Head of caudate nucleus (tissue), 42 donors: ENCODE measurements at regions not wholly inside any gene's neighbourhood (a gene's known extent, or its start where the extent isn't known, plus 50 kb on each side); places are given as distances from the start of the nearest gene placed in this dataset.

ENCODE experiments used
- DNase-seq, 42 donors: peaks; one replicate each; pipeline versions ENCODE4 v3.0.0 to v3.0.0-alpha.2; 2020 to 2021; ENCODE audit warnings: mixed read lengths in 7 of 42
- intact Hi-C: fragments of 100-400 bp; cut with DNase I; formaldehyde crosslinking; loops from one replicate; pipeline ENCODE4 v1.15.0; 2022

GRCh38 chr2:240319855-240320203, 115.6 kb upstream of the GPC1 start:
- intact Hi-C loops: no loop called here
- peak in 3 of 42 donors; percentile 24 to 55 (median 48) for DNase-seq

DNA sequence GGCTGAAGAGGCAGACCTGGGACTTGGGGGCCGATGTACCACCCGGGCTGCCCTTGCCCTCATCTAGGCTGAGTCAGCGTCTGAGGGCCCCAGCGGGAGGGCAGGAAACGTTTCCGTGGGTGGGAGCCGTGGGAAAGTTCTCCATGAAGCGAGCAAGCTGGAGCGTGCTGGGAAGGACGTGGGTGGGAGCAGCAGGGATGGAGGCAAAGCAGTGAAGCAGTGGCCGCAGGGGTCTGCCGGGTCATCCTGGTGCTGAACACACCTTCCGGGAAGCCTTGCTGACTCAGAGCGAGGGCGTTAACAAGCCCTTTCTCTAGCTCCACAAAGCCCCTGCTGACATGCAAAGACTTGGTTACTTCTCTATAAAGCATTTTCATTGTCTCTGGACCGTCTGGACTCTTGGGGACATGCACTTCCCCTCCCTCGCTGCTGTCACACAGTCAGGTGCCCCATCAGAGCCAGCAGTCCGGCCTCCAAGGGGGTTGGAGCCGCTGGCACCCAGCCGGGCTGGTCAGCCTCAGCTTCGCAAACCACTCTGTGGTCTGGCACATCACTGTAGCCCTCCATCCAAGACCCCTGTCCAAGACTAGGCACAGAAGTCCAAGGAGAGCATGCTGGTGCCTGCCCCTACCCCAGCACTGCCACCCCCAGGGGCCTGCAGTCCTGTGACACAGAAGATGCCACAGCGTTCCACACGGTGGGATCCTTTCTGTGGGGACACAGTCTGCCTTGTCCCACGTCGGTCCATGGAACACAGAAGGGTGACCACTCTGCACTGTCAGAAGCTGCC, 115.1 kb upstream of the GPC1 start:
- intact Hi-C loops: no loop called here
- peak in 38 of 42 donors; percentile 33 to 89 (median 68) for DNase-seq

DNA sequence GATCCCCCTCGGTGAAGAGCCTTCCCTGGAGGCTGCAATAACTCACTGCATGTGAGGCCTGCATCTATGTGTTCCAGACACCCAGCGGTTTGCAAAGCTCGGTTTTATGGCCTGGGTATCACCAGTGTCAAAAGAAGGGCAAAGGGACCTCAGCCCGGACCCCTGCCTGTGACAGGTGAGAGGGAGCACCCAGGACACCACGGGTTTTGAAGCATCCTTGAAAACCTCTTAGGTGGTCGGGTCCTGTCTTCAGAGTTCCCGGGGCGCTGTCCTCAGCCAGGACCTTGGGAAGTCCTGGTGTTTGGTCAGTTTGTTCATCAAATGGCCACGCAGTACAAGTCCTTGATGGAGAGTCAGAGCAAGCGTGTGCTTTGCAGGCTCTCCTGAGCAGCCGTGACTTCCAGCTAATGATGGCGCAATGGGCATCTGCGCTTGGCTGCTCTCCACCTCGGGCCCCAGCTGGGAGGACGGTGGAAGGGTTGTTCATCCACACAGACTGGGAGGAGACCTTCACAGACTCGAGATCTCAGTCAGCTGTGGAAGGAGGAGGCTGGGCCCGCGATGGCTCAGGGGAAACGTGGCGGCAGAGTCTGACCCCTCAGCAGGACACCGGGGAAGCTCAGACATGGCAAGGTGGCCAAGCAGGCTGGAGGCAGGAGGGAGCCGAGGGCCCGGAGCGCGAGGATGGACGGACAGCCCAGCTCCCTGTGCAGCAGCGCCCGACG, 113.1 kb upstream of the GPC1 start:
- intact Hi-C loops: no loop called here
- DNase-seq: peak in 4 of 42 donors; percentile 16 to 59 (median 34)

GRCh38 chr2:240322991-240323390, 112.5 kb upstream of the GPC1 start:
- intact Hi-C loops: no loop called here
- peak in 1 of 42 donors; percentile 25 for DNase-seq

- intact Hi-C loops: no loop called here
- DNase-seq: peak in 1 of 42 donors; percentile 22
Observed at GRCh38 chr2:240323601-240324291, 111.7 kb upstream of the GPC1 start.

- intact Hi-C loops: no loop called here
- DNase-seq: peak in 1 of 42 donors; percentile 26
Observed at GRCh38 chr2:240324312-240325015, 111.0 kb upstream of the GPC1 start.

DNA sequence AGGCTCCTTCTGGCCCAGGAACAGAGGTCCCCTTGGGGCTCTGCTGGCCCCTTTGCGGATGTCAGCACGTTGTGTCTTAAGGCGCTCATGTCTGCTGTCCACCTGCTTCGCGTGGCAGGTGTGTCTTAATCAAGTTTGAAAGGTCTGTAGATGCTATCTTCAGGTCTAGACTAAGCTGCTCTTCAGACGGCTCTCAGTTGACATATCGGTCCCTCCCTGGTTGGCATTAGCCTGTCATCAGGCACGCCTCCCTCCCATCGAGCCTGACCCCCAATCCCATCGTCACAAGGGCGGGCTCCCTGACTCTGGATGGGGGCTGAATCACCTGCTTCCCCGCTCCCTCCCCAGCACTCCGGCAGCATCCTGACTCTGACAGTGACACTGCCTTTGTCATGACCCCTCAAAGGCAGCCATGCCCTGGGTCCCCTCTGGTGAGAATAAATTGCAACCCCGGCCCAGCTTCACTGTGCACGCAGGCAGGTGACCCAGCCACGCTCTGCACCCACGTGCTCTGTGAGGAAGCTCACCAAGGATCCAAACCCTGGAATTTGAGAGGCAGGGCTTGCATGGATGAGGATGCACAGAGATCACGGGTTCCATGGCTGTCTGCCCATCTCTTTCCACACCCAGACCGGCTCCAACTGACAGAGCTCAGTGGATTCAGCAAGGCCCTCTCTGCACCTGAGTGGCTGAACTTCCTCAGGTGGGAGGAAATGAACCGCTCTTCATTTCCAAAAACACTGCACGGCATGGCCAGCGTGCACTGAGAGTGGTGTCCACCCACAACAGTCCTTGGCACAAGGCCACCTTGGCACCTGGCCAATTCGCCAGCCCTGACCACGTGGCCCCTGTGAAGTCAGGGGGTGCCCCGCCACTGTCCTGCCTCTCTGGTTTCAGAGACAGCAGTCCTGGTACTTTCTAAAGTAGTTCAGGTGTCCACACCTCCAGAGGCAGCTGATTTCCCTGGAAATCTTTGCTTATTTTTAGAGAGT, 110.2 kb upstream of the GPC1 start:
- intact Hi-C loops: no loop called here
- peak in 40 of 42 donors; percentile 25 to 87 (median 69) for DNase-seq

- peak in 2 of 42 donors; percentile 9 to 16 for DNase-seq
- intact Hi-C loops: no loop called here
Observed at GRCh38 chr2:240326246-240326645, 109.2 kb upstream of the GPC1 start.

DNA sequence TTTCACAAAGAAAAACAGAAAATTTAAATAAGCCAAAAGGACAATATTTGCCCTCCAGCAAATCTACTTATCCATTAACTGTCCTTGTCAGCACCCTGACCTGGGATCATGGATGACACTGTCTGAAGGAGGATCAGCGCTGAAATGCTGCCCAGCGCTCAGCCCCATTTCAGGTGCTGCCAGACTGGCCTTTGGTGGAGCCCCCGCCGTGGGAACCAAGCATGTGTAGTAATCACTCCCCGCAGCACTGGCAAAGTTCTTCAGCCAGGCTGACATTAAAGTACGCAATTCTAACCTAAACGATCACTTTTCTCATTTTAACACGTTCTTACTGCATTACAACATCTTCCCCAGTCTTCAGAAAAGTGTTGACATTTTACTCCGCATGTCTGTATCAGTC, 108.6 kb upstream of the GPC1 start:
- intact Hi-C loops: no loop called here
- DNase-seq: peak in 3 of 42 donors; percentile 3 to 33 (median 16)

DNA sequence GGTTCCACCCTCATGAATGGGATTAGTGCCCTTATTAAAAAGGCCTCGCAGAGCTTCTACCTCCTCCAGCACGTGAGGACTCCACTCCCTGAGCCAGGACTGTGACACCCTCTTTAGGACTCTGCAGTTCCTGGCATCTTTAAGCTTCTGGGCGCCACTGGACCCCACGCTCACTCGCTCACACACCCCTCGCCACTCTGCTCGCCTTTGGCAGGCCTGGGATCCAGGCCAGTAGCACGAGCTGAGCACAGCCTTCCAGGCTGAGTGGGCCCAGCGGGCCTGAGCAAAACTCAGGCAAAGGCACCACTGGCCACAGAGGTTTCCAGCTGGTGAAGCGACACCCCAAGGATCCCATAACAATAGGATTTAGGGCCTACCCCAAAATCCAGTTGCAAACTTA, 107.9 kb upstream of the GPC1 start:
- intact Hi-C loops: no loop called here
- peak in 3 of 42 donors; percentile 5 to 18 (median 8) for DNase-seq

GRCh38 chr2:240328526-240328925, 106.9 kb upstream of the GPC1 start:
- DNase-seq: peak in 2 of 42 donors; percentile 2 to 30

GRCh38 chr2:240329116-240329665, 106.3 kb upstream of the GPC1 start:
- intact Hi-C loops: no loop called here

More at GRCh38 chr2:240328526-240328925, 106.9 kb upstream of the GPC1 start:
- intact Hi-C loops: no loop called here

GRCh38 chr2:240329778-240330177, 105.7 kb upstream of the GPC1 start:
- peak in 1 of 42 donors; percentile 10 for DNase-seq
- intact Hi-C loops: no loop called here

More at GRCh38 chr2:240329116-240329665, 106.3 kb upstream of the GPC1 start:
- DNase-seq: peak in 2 of 42 donors; percentile 9 to 31

DNA sequence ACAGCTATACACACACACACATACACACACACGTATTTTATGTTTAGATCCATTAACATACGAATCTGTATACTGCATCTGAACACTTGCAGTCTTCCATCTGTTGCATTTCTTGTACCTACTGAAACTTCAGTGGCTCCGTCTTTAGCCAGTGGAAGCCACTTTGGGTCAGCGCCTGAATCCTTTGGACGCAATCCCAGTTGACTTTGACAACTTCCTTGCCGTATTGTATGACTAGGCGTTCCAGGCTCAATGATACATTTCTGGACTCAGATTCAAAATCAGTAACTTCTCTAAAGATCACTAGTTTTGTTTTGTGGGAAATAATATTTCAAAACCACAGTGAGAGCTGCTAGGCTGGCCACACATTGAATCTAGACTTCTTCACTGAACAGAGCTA, 101.5 kb upstream of the GPC1 start:
- peak in 3 of 42 donors; percentile 2 to 24 (median 17) for DNase-seq
- intact Hi-C loops: no loop called here

- intact Hi-C loops: no loop called here
- DNase-seq: no peak
Observed at GRCh38 chr2:240335061-240335460, 100.4 kb upstream of the GPC1 start.

DNA sequence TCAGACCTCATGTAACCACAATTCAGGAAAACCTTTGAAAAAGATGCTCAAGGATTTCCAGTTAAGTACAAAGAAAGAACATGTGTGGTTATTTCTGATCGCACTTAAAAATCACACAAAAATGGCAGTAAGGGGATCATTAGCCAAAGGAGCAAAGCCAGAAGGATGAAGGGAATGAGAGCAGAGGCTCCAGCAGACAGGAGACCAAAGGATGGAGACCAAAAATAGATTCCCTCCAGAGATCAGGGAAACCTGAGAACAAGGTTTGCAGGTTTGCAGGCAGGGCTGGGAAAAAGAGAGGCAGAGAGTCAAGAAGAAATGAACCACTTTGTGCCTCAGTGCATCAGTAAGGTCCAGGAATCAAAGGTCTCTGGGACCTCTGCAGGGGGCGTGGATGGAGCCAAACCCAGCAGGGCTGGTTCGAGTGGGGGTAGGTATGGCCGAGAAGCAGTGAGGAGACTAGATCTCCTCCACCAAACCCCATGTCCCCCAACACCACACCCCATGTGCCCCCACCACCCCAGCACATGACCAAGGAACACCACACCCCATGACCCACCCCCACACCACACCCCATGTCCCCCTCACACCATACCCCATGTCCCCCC, 98.5 kb upstream of the GPC1 start:
- intact Hi-C loops: no loop called here
- DNase-seq: no peak

GRCh38 chr2:240338274-240338673, 97.2 kb upstream of the GPC1 start:
- intact Hi-C loops: no loop called here
- DNase-seq: peak in 2 of 42 donors; percentile 1 to 7
